SK-N-SH treated with all-trans-retinoic acid at 6 μM for 48 hours (cell line): ENCODE measurements at regions not wholly inside any gene's neighbourhood (a gene's known extent, or its start where the extent isn't known, plus 50 kb on each side); places are given as distances from the start of the nearest gene placed in this dataset.

ENCODE experiments used
- ATAC-seq: fragments of 200-7000 bp; cut with Tn5 transposase; 3 replicates; pipeline ENCODE4 v1.9.1; 2020; ENCODE audit warnings: mild to moderate bottlenecking, moderate library complexity
- ARNTL ChIP-seq: fragments of 450-650 bp; formaldehyde crosslinking; IDR thresholded peaks from 2 replicates; pipeline ENCODE4 v1.5.0; 2020; ENCODE audit warnings: low read depth, mild to moderate bottlenecking, moderate library complexity, borderline replicate concordance
- BACH2 ChIP-seq: fragments of 250-450 bp; sonication (Bioruptor Pico); IDR thresholded peaks from 2 replicates; pipeline ENCODE4 v1.9.0; 2021; ENCODE audit warnings: mild to moderate bottlenecking, borderline replicate concordance
- CREB5 ChIP-seq: fragments of 250-450 bp; sonication (Bioruptor Pico); IDR thresholded peaks from 2 replicates; pipeline ENCODE4 v1.5.1; 2020; ENCODE audit warnings: low read depth, mild to moderate bottlenecking, moderate library complexity
- CSRNP3 ChIP-seq: fragments of 250-450 bp; sonication (Bioruptor Pico); IDR thresholded peaks from 2 replicates; pipeline ENCODE4 v1.5.1; 2021; ENCODE audit warnings: mild to moderate bottlenecking, moderate library complexity
- GLIS3 ChIP-seq: fragments of 250-450 bp; sonication (Bioruptor Pico); IDR thresholded peaks from 2 replicates; pipeline ENCODE4 v1.5.0; 2020; ENCODE audit warnings: mild to moderate bottlenecking, moderate library complexity
- ISL1 ChIP-seq: fragments of 250-450 bp; sonication (Bioruptor Pico); IDR thresholded peaks from 2 replicates; pipeline ENCODE4 v2.1.2; 2022; ENCODE audit warnings: mild to moderate bottlenecking, moderate library complexity
- OSR1 ChIP-seq: fragments of 250-450 bp; sonication (Bioruptor Pico); IDR thresholded peaks from 2 replicates; pipeline ENCODE4 v1.8.0; 2022; ENCODE audit warnings: moderate library complexity, mild to moderate bottlenecking, inconsistent platforms
- PATZ1 ChIP-seq: fragments of 250-450 bp; sonication (Bioruptor Pico); IDR thresholded peaks from 2 replicates; pipeline ENCODE4 v1.8.0; 2020; ENCODE audit warnings: mild to moderate bottlenecking, moderate library complexity, borderline replicate concordance
- POU6F1 ChIP-seq: fragments of 250-450 bp; sonication (Bioruptor Pico); IDR thresholded peaks from 2 replicates; pipeline ENCODE4 v1.8.0; 2021; ENCODE audit warnings: low read depth, mild to moderate bottlenecking, moderate library complexity, borderline replicate concordance
- RARB ChIP-seq: fragments of 250-450 bp; sonication (Bioruptor Pico); IDR thresholded peaks from 2 replicates; pipeline ENCODE4 v1.8.0; 2021; ENCODE audit warnings: mild to moderate bottlenecking, moderate library complexity
- SNAI2 ChIP-seq: fragments of 250-450 bp; sonication (Bioruptor Pico); IDR thresholded peaks from 2 replicates; pipeline ENCODE4 v1.5.0; 2020; ENCODE audit warnings: mild to moderate bottlenecking, moderate library complexity
- TCF4 ChIP-seq: fragments of 250-450 bp; sonication (Bioruptor Pico); IDR thresholded peaks from 2 replicates; pipeline ENCODE4 v1.8.0; 2021; ENCODE audit warnings: mild to moderate bottlenecking, moderate library complexity, borderline replicate concordance
- TOX ChIP-seq: fragments of 250-450 bp; sonication (Bioruptor Pico); IDR thresholded peaks from 2 replicates; pipeline ENCODE4 v1.8.0; 2021; ENCODE audit warnings: mild to moderate bottlenecking, moderate library complexity, borderline replicate concordance
- TSHZ2 ChIP-seq: fragments of 250-450 bp; sonication (Bioruptor Pico); IDR thresholded peaks from 2 replicates; pipeline ENCODE4 v1.5.0; 2020; ENCODE audit warnings: mild to moderate bottlenecking, moderate library complexity
- ZC3H10 ChIP-seq: fragments of 250-450 bp; sonication (Bioruptor Pico); IDR thresholded peaks from 2 replicates; pipeline ENCODE4 v1.5.1; 2021; ENCODE audit warnings: mild to moderate bottlenecking, moderate library complexity
- ZFP3 ChIP-seq: fragments of 250-450 bp; sonication (Bioruptor Pico); IDR thresholded peaks from 2 replicates; pipeline ENCODE4 v1.5.0; 2020; ENCODE audit warnings: mild to moderate bottlenecking, moderate library complexity
- ZFP30 ChIP-seq: fragments of 450-650 bp; formaldehyde crosslinking; IDR thresholded peaks from 2 replicates; pipeline ENCODE4 v1.5.0; 2022; ENCODE audit warnings: mild to moderate bottlenecking, moderate library complexity
- ZNF565 ChIP-seq: fragments of 450-650 bp; formaldehyde crosslinking; conservative IDR thresholded peaks from 2 replicates; pipeline ENCODE4 v1.5.0; 2020; ENCODE audit warnings: low read depth, mild to moderate bottlenecking, moderate library complexity
- ZNF70 ChIP-seq: fragments of 450-650 bp; formaldehyde crosslinking; IDR thresholded peaks from 2 replicates; pipeline ENCODE4 v1.5.0; 2020; ENCODE audit warnings: mild to moderate bottlenecking, moderate library complexity

- no peak for TF ChIP-seq CSRNP3 (CRISPR knock-in tag)
- TF ChIP-seq ZC3H10 (CRISPR knock-in tag), result no peak
- no peak for TF ChIP-seq SNAI2 (CRISPR knock-in tag)
- TF ChIP-seq ZNF70 (CRISPR knock-in tag), result no peak
- no peak for TF ChIP-seq BACH2
- no peak for TF ChIP-seq ZFP30 (CRISPR knock-in tag)
- no peak for TF ChIP-seq GLIS3
- TF ChIP-seq TOX (CRISPR knock-in tag), result no peak
- no peak for TF ChIP-seq ZFP3 (CRISPR knock-in tag)
- no peak for TF ChIP-seq TSHZ2 (CRISPR knock-in tag)
- TF ChIP-seq POU6F1 (CRISPR knock-in tag), result no peak
- no peak for TF ChIP-seq ZNF565 (CRISPR knock-in tag)
- no peak for TF ChIP-seq ISL1 (CRISPR knock-in tag)
- TF ChIP-seq CREB5 (CRISPR knock-in tag), result no peak
- no peak for TF ChIP-seq OSR1 (CRISPR knock-in tag)
- no peak for TF ChIP-seq PATZ1 (CRISPR knock-in tag)
- no peak for TF ChIP-seq ARNTL (CRISPR knock-in tag)
- no peak for TF ChIP-seq RARB (CRISPR knock-in tag)
- no peak for ATAC-seq
These were observed 177.8 kb downstream of the EDN1 start for GRCh38 chr6:12467706-12468670.

- peak; percentile 79 for ATAC-seq
- TF ChIP-seq ZFP30 (CRISPR knock-in tag), result no peak
- no peak for TF ChIP-seq ISL1 (CRISPR knock-in tag)
- no peak for TF ChIP-seq TOX (CRISPR knock-in tag)
These were observed 182.5 kb downstream of the EDN1 start for GRCh38 chr6:12472601-12473038.

GRCh38 chr6:12473494-12473893 is 183.3 kb downstream of the EDN1 start:
- no peak for TF ChIP-seq TCF4 (CRISPR knock-in tag)
- no peak for TF ChIP-seq RARB (CRISPR knock-in tag)
- no peak for TF ChIP-seq SNAI2 (CRISPR knock-in tag)
- no peak for TF ChIP-seq POU6F1 (CRISPR knock-in tag)
- TF ChIP-seq ARNTL (CRISPR knock-in tag), result no peak
- TF ChIP-seq TSHZ2 (CRISPR knock-in tag), result no peak
- TF ChIP-seq BACH2, result no peak
- TF ChIP-seq, all 23 proteins: peak for 0
- no peak for ATAC-seq
